HepG2 (cell line): ENCODE measurements at regions not wholly inside any gene's neighbourhood (a gene's known extent, or its start where the extent isn't known, plus 50 kb on each side); places are given as distances from the start of the nearest gene placed in this dataset.

ENCODE experiments used
- ATAC-seq: fragments of 200-7000 bp; cut with Tn5 transposase; 3 replicates; pipeline ENCODE4 v1.9.1; 2020; ENCODE audit warnings: mild to moderate bottlenecking, moderate library complexity
- BruUV-seq: library from RNA; stranded (reverse); fragments of 400-500 nt; replicated peaks from 2 replicates; lab custom pipeline; 2021; lab: Mats Ljungman, UMichigan
- CTCF ChIA-PET: fragments of 300-600 bp; formaldehyde crosslinking; extraction: SDS; loops from one replicate; lab custom pipeline; 2021; ENCODE audit warnings: low total read pairs, inconsistent platforms, low intra/inter-chr PET ratio; lab: Yijun Ruan, JAX
- POLR2A ChIA-PET: fragments of 350-600 bp; sonication (Branson Sonifier 250); formaldehyde crosslinking; loops from one replicate; lab custom pipeline; 2020; ENCODE audit warnings: antibody characterized with exemption, inconsistent platforms; lab: Yijun Ruan, JAX
- DNase-seq: peaks from one replicate; pipeline ENCODE4 v3.0.0-alpha.2; 2015; ENCODE audit warnings: low spot score
- FAIRE-seq: peaks from 3 replicates; lab custom pipeline; 2011; peaks lifted over from hg19 to GRCh38; lab: Jason Lieb, UNC
- H2AFZ ChIP-seq: one replicate; pipeline ENCODE4 v1.6.1; 2011; ENCODE audit warnings: low read length, inconsistent platforms
- H3K27ac ChIP-seq: fragments of 300-600 bp; 3 replicates; pipeline ENCODE4 v1.8.0; 2011; ENCODE audit warnings: mixed run types, mild to moderate bottlenecking, mixed read lengths, low read length, inconsistent platforms; ENCODE audit not compliant: insufficient read depth; ENCODE audit errors: extremely low read length
- H3K27me3 ChIP-seq, 2 experiments: fragments of 200-600 bp in 1 of 2; 2 replicates in 1 of 2; 3 replicates in 1 of 2; pipeline versions ENCODE4 v1.6.0 to v1.8.0; 2011; ENCODE audit warnings: low read length in 2 of 2, mild to moderate bottlenecking in 2 of 2, moderate library complexity in 2 of 2, inconsistent platforms in 1 of 2; ENCODE audit not compliant: insufficient read depth in 2 of 2, control insufficient read depth in 1 of 2
- H3K36me3 ChIP-seq, 2 experiments: fragments of 200-600 bp in 1 of 2; replicated peaks in 1 of 2; 2 replicates in 1 of 2; 3 replicates in 1 of 2; pipeline versions ENCODE4 v1.5.1 to v1.8.0; 2011; ENCODE audit warnings: low read length in 2 of 2, inconsistent platforms in 1 of 2; ENCODE audit not compliant: insufficient read depth in 2 of 2, control insufficient read depth in 1 of 2
- H3K4me1 ChIP-seq: 2 replicates; pipeline ENCODE4 v1.5.1; 2012; ENCODE audit warnings: low read length, inconsistent platforms; ENCODE audit not compliant: insufficient read depth
- H3K4me2 ChIP-seq: 2 replicates; pipeline ENCODE4 v1.6.0; 2011; ENCODE audit warnings: low read depth, low read length, inconsistent platforms
- H3K4me3 ChIP-seq, 3 experiments: fragments of 200-600 bp in 1 of 3; sonication (generic), shearing (Covaris generic) in 1 of 3; replicated peaks in 1 of 3; 2 replicates each; pipeline ENCODE4 v1.5.1; 2011 to 2016; ENCODE audit warnings: low read length in 3 of 3, inconsistent platforms in 2 of 3, low read depth in 2 of 3, mild to moderate bottlenecking in 2 of 3, control low read depth in 1 of 3, mixed read lengths in 1 of 3; ENCODE audit not compliant: insufficient read depth in 1 of 3
- H3K79me2 ChIP-seq: one replicate; pipeline ENCODE4 v1.6.1; 2011; ENCODE audit warnings: low read length, inconsistent platforms; ENCODE audit not compliant: insufficient read depth
- H3K9ac ChIP-seq: 2 replicates; pipeline ENCODE4 v1.6.0; 2011; ENCODE audit warnings: mild to moderate bottlenecking, low read depth, low read length, inconsistent platforms; ENCODE audit not compliant: insufficient read depth
- H3K9me3 ChIP-seq: 2 replicates; pipeline ENCODE4 v1.5.1; 2012; ENCODE audit warnings: mild to moderate bottlenecking, low read length
- H4K20me1 ChIP-seq: 2 replicates; pipeline ENCODE4 v1.6.0; 2011; ENCODE audit warnings: inconsistent platforms, mild to moderate bottlenecking, low read length, moderate library complexity; ENCODE audit not compliant: insufficient read depth
- MAF1 ChIP-seq: sonication (generic); formaldehyde crosslinking; IDR thresholded peaks from 2 replicates; pipeline ENCODE4 v1.5.0; 2020; ENCODE audit warnings: missing genetic modification reagents, borderline replicate concordance
- MATR3 ChIP-seq: sonication (generic); formaldehyde crosslinking; IDR thresholded peaks from 2 replicates; pipeline ENCODE4 v1.4.0; 2020; ENCODE audit warnings: missing genetic modification reagents
- NONO ChIP-seq, 2 experiments: fragments of 450-650 bp in 1 of 2; sonication (generic) in 1 of 2; formaldehyde crosslinking in 1 of 2; IDR thresholded peaks in 1 of 2; conservative IDR thresholded peaks in 1 of 2; 2 replicates each; pipeline versions ENCODE4 v1.6.1 to v1.8.0; 2017 to 2022; ENCODE audit warnings: mild to moderate bottlenecking in 1 of 2, missing genetic modification reagents in 1 of 2, moderate library complexity in 1 of 2
- SOX13 ChIP-seq, 3 experiments: fragments of 450-650 bp in 1 of 3; sonication (generic) in 1 of 3; formaldehyde crosslinking in 1 of 3; IDR thresholded peaks in 2 of 3; conservative IDR thresholded peaks in 1 of 3; 2 replicates each; pipeline versions ENCODE4 v1.5.0 to v1.6.1; 2016 to 2020; ENCODE audit warnings: antibody characterized with exemption in 1 of 3, mild to moderate bottlenecking in 1 of 3, missing compliant biosample characterization in 1 of 3, missing genetic modification reagents in 1 of 3, moderate library complexity in 1 of 3
- YEATS4 ChIP-seq: sonication (generic); formaldehyde crosslinking; IDR thresholded peaks from 2 replicates; pipeline ENCODE4 v1.4.0; 2020; ENCODE audit warnings: missing genetic modification reagents, borderline replicate concordance
- ZNF547 ChIP-seq: sonication (generic); formaldehyde crosslinking; IDR thresholded peaks from 2 replicates; pipeline ENCODE4 v1.5.1; 2020; ENCODE audit warnings: mild to moderate bottlenecking, missing genetic modification reagents
- in situ Hi-C: cut with HindIII; loops from 2 replicates; pipeline ENCODE4 v1.10.0; 2017; ENCODE audit warnings: low pct_unique_long_range_greater_than_20kb; ENCODE audit not compliant: extremely low pct_ligation_motif_present
- intact Hi-C: fragments of 100-400 bp; cut with micrococcal nuclease; formaldehyde crosslinking; loops from one replicate; pipeline ENCODE4 v1.10.0; 2022; ENCODE audit not compliant: unreplicated experiment
- TF ChIP-seq, protein P1 (sequence below): sonication (generic); formaldehyde crosslinking; IDR thresholded peaks from 2 replicates; pipeline ENCODE4 v1.4.0; 2020; ENCODE audit warnings: missing genetic modification reagents, borderline replicate concordance
- TF ChIP-seq, protein P2 (sequence below): IDR thresholded peaks from 2 replicates; pipeline ENCODE4 v1.6.1; 2016; ENCODE audit warnings: low read depth, missing genetic modification reagents, missing compliant biosample characterization

DNA sequence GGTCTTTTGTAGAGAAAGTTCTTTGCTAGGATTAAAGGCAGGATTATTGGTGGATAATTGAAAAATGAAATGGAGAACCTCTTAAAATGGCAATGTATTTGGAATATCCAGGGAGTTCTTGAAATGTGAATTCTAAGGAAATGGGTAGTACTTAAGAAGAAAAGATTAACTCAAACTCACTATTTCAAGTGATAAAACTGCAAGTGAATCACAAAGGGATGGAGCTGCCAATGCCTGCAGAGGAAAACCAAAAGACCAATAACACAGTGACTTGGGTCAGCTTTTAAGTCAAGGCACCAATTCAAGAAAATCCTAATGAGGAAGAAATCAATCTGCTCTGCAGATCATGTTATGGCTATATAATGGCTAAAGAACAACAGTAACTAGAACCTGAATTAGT lies 67.6 kb upstream of the ETAA1 start (continued):
- TF ChIP-seq SOX13 (IDR thresholded peaks at IDR 0.05), result no peak
- no peak for TF ChIP-seq SOX13 (CRISPR knock-in tag; conservative IDR thresholded peaks at IDR 0.05 in 1 of 2, IDR thresholded peaks at IDR 0.05 in 1 of 2)
- TF ChIP-seq, protein P1, sequence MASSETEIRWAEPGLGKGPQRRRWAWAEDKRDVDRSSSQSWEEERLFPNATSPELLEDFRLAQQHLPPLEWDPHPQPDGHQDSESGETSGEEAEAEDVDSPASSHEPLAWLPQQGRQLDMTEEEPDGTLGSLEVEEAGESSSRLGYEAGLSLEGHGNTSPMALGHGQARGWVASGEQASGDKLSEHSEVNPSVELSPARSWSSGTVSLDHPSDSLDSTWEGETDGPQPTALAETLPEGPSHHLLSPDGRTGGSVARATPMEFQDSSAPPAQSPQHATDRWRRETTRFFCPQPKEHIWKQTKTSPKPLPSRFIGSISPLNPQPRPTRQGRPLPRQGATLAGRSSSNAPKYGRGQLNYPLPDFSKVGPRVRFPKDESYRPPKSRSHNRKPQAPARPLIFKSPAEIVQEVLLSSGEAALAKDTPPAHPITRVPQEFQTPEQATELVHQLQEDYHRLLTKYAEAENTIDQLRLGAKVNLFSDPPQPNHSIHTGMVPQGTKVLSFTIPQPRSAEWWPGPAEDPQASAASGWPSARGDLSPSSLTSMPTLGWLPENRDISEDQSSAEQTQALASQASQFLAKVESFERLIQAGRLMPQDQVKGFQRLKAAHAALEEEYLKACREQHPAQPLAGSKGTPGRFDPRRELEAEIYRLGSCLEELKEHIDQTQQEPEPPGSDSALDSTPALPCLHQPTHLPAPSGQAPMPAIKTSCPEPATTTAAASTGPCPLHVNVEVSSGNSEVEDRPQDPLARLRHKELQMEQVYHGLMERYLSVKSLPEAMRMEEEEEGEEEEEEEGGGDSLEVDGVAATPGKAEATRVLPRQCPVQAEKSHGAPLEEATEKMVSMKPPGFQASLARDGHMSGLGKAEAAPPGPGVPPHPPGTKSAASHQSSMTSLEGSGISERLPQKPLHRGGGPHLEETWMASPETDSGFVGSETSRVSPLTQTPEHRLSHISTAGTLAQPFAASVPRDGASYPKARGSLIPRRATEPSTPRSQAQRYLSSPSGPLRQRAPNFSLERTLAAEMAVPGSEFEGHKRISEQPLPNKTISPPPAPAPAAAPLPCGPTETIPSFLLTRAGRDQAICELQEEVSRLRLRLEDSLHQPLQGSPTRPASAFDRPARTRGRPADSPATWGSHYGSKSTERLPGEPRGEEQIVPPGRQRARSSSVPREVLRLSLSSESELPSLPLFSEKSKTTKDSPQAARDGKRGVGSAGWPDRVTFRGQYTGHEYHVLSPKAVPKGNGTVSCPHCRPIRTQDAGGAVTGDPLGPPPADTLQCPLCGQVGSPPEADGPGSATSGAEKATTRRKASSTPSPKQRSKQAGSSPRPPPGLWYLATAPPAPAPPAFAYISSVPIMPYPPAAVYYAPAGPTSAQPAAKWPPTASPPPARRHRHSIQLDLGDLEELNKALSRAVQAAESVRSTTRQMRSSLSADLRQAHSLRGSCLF (CRISPR knock-in tag), result no peak

DNA sequence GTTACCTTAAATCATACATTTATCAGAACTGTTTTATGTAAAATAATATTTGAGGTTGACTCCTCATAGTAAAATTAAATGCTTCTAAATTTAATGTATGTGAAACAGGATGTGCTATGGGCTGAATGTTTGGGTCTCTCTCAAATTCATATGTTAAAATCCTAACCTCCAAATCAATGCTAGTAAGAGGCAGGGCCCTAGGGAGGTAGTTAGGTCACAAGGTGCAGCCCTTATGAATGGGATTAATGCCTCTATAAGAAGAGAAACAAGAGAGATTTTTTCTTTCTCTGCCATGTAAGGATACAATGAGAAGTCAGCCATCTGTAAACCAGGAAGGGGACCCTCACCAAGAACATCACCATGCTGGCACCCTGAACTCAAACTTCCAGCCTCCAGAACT lies 67.2 kb upstream of the ETAA1 start:
- BruUV-seq, result no TSS peak
- CTCF ChIA-PET, result no interaction called here
- POLR2A ChIA-PET, result no interaction called here
- no peak overlapping the region for H3K9ac ChIP-seq
- in situ Hi-C loops, result no loop called here
- intact Hi-C loops, result loop anchor here (10.0 kb wide), 1 partner anchor 65 kb away; the partner anchor contains the start of gene ETAA1
- H3K27ac ChIP-seq, result no peak overlapping the region
- H3K27me3 ChIP-seq, result no peaks in the 10 kb centered on the region; a peak in 2 of 5 replicates
- H3K9me3 ChIP-seq, result no peaks in the 10 kb centered on the region
- no peaks in the 10 kb centered on the region for H4K20me1 ChIP-seq
- no peak overlapping the region for H3K4me2 ChIP-seq
- TF ChIP-seq NONO (IDR thresholded peaks at IDR 0.05) (no peak), NONO (CRISPR knock-in tag; conservative IDR thresholded peaks at IDR 0.05) (no peak), ZNF547 (CRISPR knock-in tag) (no peak), MATR3 (CRISPR knock-in tag) (no peak), MAF1 (no peak), YEATS4 (CRISPR knock-in tag) (no peak)
- TF ChIP-seq, protein P2, sequence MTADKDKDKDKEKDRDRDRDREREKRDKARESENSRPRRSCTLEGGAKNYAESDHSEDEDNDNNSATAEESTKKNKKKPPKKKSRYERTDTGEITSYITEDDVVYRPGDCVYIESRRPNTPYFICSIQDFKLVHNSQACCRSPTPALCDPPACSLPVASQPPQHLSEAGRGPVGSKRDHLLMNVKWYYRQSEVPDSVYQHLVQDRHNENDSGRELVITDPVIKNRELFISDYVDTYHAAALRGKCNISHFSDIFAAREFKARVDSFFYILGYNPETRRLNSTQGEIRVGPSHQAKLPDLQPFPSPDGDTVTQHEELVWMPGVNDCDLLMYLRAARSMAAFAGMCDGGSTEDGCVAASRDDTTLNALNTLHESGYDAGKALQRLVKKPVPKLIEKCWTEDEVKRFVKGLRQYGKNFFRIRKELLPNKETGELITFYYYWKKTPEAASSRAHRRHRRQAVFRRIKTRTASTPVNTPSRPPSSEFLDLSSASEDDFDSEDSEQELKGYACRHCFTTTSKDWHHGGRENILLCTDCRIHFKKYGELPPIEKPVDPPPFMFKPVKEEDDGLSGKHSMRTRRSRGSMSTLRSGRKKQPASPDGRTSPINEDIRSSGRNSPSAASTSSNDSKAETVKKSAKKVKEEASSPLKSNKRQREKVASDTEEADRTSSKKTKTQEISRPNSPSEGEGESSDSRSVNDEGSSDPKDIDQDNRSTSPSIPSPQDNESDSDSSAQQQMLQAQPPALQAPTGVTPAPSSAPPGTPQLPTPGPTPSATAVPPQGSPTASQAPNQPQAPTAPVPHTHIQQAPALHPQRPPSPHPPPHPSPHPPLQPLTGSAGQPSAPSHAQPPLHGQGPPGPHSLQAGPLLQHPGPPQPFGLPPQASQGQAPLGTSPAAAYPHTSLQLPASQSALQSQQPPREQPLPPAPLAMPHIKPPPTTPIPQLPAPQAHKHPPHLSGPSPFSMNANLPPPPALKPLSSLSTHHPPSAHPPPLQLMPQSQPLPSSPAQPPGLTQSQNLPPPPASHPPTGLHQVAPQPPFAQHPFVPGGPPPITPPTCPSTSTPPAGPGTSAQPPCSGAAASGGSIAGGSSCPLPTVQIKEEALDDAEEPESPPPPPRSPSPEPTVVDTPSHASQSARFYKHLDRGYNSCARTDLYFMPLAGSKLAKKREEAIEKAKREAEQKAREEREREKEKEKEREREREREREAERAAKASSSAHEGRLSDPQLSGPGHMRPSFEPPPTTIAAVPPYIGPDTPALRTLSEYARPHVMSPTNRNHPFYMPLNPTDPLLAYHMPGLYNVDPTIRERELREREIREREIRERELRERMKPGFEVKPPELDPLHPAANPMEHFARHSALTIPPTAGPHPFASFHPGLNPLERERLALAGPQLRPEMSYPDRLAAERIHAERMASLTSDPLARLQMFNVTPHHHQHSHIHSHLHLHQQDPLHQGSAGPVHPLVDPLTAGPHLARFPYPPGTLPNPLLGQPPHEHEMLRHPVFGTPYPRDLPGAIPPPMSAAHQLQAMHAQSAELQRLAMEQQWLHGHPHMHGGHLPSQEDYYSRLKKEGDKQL (CRISPR knock-in tag), result no peak
- H3K4me3 ChIP-seq, result no peak overlapping the region
- FAIRE-seq (no peak), DNase-seq (no peak), ATAC-seq (no peak)
- no peaks in the 10 kb centered on the region for H3K4me1 ChIP-seq
- no peaks in the 10 kb centered on the region for H3K36me3 ChIP-seq
- no peaks in the 10 kb centered on the region for H3K79me2 ChIP-seq
- no peak overlapping the region for H2AFZ ChIP-seq
